GM23338 (cell line): ENCODE measurements at regions not wholly inside any gene's neighbourhood (a gene's known extent, or its start where the extent isn't known, plus 50 kb on each side); places are given as distances from the start of the nearest gene placed in this dataset.

Experiments
- ATAC-seq: fragments of 200-7000 bp; cut with Tn5 transposase; 3 replicates; pipeline ENCODE4 v1.9.1; 2020
- DNase-seq: peaks from one replicate; pipeline ENCODE4 v3.0.0-alpha.2; 2015; ENCODE audit warnings: low spot score
- H2AFZ ChIP-seq: fragments of 200-600 bp; sonication (generic); 2 replicates; pipeline ENCODE4 v1.8.0; 2016; ENCODE audit warnings: antibody characterized with exemption, mild to moderate bottlenecking, moderate library complexity
- H3F3A ChIP-seq: fragments of 200-600 bp; sonication (generic); replicated peaks from 2 replicates; pipeline ENCODE4 v1.8.0; 2017; ENCODE audit warnings: antibody characterized with exemption, mixed run types, low read depth
- H3K27ac ChIP-seq: fragments of 200-600 bp; sonication (generic); 2 replicates; pipeline ENCODE4 v1.6.1; 2016; ENCODE audit warnings: low read depth
- H3K27me3 ChIP-seq: fragments of 200-600 bp; sonication (generic); 2 replicates; pipeline ENCODE4 v1.8.0; 2016; ENCODE audit warnings: mild to moderate bottlenecking, mixed run types, moderate library complexity; ENCODE audit not compliant: insufficient read depth
- H3K36me3 ChIP-seq: fragments of 200-600 bp; sonication (generic); 2 replicates; pipeline ENCODE4 v1.8.0; 2016; ENCODE audit warnings: mild to moderate bottlenecking; ENCODE audit not compliant: insufficient read depth
- H3K4me1 ChIP-seq: fragments of 200-600 bp; sonication (generic); 2 replicates; pipeline ENCODE4 v1.8.0; 2016; ENCODE audit warnings: mild to moderate bottlenecking, moderate library complexity; ENCODE audit not compliant: insufficient read depth
- H3K4me2 ChIP-seq: fragments of 200-600 bp; sonication (generic); 2 replicates; pipeline ENCODE4 v1.7.1; 2017; ENCODE audit warnings: mixed run types
- H3K4me3 ChIP-seq: fragments of 200-600 bp; sonication (generic); 2 replicates; pipeline ENCODE4 v1.6.1; 2016; ENCODE audit warnings: mixed run types
- H3K79me2 ChIP-seq: fragments of 200-600 bp; sonication (generic); replicated peaks from 2 replicates; pipeline ENCODE4 v1.8.0; 2017; ENCODE audit warnings: mild to moderate bottlenecking; ENCODE audit not compliant: insufficient read depth
- H3K9me2 ChIP-seq: fragments of 200-600 bp; sonication (generic); 2 replicates; pipeline ENCODE4 v1.8.0; 2017; ENCODE audit not compliant: insufficient read depth
- H4K20me1 ChIP-seq: fragments of 200-600 bp; sonication (generic); replicated peaks from 2 replicates; pipeline ENCODE4 v1.8.0; 2017; ENCODE audit warnings: mild to moderate bottlenecking; ENCODE audit not compliant: insufficient read depth
- H3K27ac Mint-ChIP-seq: 2 replicates; pipeline ENCODE4 v1.8.0; 2020; ENCODE audit warnings: inconsistent platforms, mild to moderate bottlenecking, moderate library complexity, mixed read lengths
- H3K27me3 Mint-ChIP-seq: 3 replicates; pipeline ENCODE4 v1.8.0; 2022; ENCODE audit warnings: low read depth, mild to moderate bottlenecking, moderate library complexity, mixed read lengths, inconsistent platforms; ENCODE audit not compliant: insufficient read depth, poor library complexity
- H3K36me3 Mint-ChIP-seq: 3 replicates; pipeline ENCODE4 v1.8.0; 2021; ENCODE audit warnings: low read depth, mild to moderate bottlenecking, inconsistent platforms, moderate library complexity, mixed read lengths
- H3K4me1 Mint-ChIP-seq: 3 replicates; pipeline ENCODE4 v1.8.0; 2020; ENCODE audit warnings: mild to moderate bottlenecking, inconsistent platforms, mixed read lengths
- H3K4me3 Mint-ChIP-seq: 3 replicates; pipeline ENCODE4 v1.8.0; 2021; ENCODE audit warnings: moderate library complexity, mild to moderate bottlenecking, inconsistent platforms, mixed read lengths
- H3K9me3 Mint-ChIP-seq: 3 replicates; pipeline ENCODE4 v1.8.0; 2020; ENCODE audit warnings: moderate library complexity, mild to moderate bottlenecking, inconsistent platforms, mixed read lengths
- CREB1 ChIP-seq: fragments of 250-450 bp; sonication (Bioruptor Pico); IDR thresholded peaks from 2 replicates; pipeline ENCODE4 v1.5.0; 2020; ENCODE audit warnings: low read depth, mild to moderate bottlenecking, moderate library complexity
- CTCF ChIP-seq, 2 experiments: fragments of 200-600 bp in 1 of 2; sonication (generic) in 1 of 2; conservative IDR thresholded peaks; 2 replicates each; pipeline versions ENCODE4 v1.5.1 to v1.6.1; 2016 to 2017; ENCODE audit warnings: antibody characterized with exemption in 2 of 2, low read depth in 2 of 2, mild to moderate bottlenecking in 2 of 2, moderate library complexity in 1 of 2
- ETS1 ChIP-seq: IDR thresholded peaks from 2 replicates; pipeline ENCODE4 v1.6.1; 2016; ENCODE audit warnings: antibody characterized with exemption
- EZH2 ChIP-seq: fragments of 200-600 bp; sonication (generic); IDR thresholded peaks from one replicate; pipeline ENCODE4 v1.8.0; 2017; ENCODE audit warnings: antibody characterized with exemption, mild to moderate bottlenecking, low read depth; ENCODE audit not compliant: unreplicated experiment
- EZH2phosphoT487 ChIP-seq: fragments of 200-600 bp; sonication (generic); IDR thresholded peaks from one replicate; pipeline ENCODE4 v1.8.1; 2018; ENCODE audit warnings: antibody characterized with exemption; ENCODE audit not compliant: unreplicated experiment
- JUNB ChIP-seq: IDR thresholded peaks from one replicate; pipeline ENCODE4 v1.6.1; 2016; ENCODE audit warnings: antibody characterized with exemption; ENCODE audit not compliant: unreplicated experiment
- NANOG ChIP-seq: IDR thresholded peaks from 2 replicates; pipeline ENCODE4 v1.6.1; 2016; ENCODE audit warnings: antibody characterized with exemption, borderline replicate concordance
- POLR2AphosphoS5 ChIP-seq: IDR thresholded peaks from 2 replicates; pipeline ENCODE4 v1.6.1; 2016; ENCODE audit warnings: antibody characterized with exemption, low read depth
- REST ChIP-seq: IDR thresholded peaks from one replicate; pipeline ENCODE4 v1.6.1; 2018; ENCODE audit warnings: antibody characterized with exemption; ENCODE audit not compliant: unreplicated experiment
- STAT1 ChIP-seq: IDR thresholded peaks from one replicate; pipeline ENCODE4 v1.6.1; 2016; ENCODE audit warnings: antibody characterized with exemption; ENCODE audit not compliant: unreplicated experiment
- ZNF114 ChIP-seq: fragments of 250-450 bp; sonication (Bioruptor Pico); IDR thresholded peaks from 2 replicates; pipeline ENCODE4 v1.5.0; 2020; ENCODE audit warnings: mild to moderate bottlenecking, moderate library complexity
- ZNF331 ChIP-seq: fragments of 250-450 bp; sonication (Bioruptor Pico); IDR thresholded peaks from 2 replicates; pipeline ENCODE4 v1.5.0; 2020; ENCODE audit warnings: low read depth, mild to moderate bottlenecking, moderate library complexity
- ZNF462 ChIP-seq: fragments of 250-450 bp; sonication (Bioruptor Pico); IDR thresholded peaks from 2 replicates; pipeline ENCODE4 v1.5.0; 2020; ENCODE audit warnings: mild to moderate bottlenecking, moderate library complexity

GRCh38 chr20:52081066-52081465 is 110.5 kb downstream of the ZFP64 start:
- no peak overlapping the region for H3K27ac Mint-ChIP-seq
- no peak for DNase-seq

More at GRCh38 chr20:52081066-52081465, 110.5 kb downstream of the ZFP64 start:
- Mint-ChIP-seq H3K9me3 (0 out of 3 replicates have a peak, but pooled peaks cover 1% of the 10 kb centered on the region), H3K4me1 (peaks cover 24% of the 10 kb centered on the region; the same call in 2 of the 3 replicates), H3K4me3 (no peak overlapping the region), H3K36me3 (peaks cover 13% of the 10 kb centered on the region), H3K27me3 (peaks cover 1% of the 10 kb centered on the region)
- H3K27me3 ChIP-seq = no peaks in the 10 kb centered on the region
- no peak for ATAC-seq
- H3F3A ChIP-seq = no peaks in the 10 kb centered on the region
- H3K27ac ChIP-seq = 0 out of 2 replicates have a peak overlapping the region, but pooled peaks have one; percentile 30
- H3K79me2 ChIP-seq = no peaks in the 10 kb centered on the region
- no peaks in the 10 kb centered on the region for H3K4me1 ChIP-seq
- no peaks in the 10 kb centered on the region for H4K20me1 ChIP-seq
- H2AFZ ChIP-seq = no peak overlapping the region
- H3K9me2 ChIP-seq = no peaks in the 10 kb centered on the region
- no peaks in the 10 kb centered on the region for H3K36me3 ChIP-seq
- H3K4me2 ChIP-seq = no peak overlapping the region
- TF ChIP-seq JUNB (no peak), ZNF114 (CRISPR knock-in tag) (no peak), EZH2 (no peak), ZNF331 (no peak), ETS1 (no peak), POLR2AphosphoS5 (no peak), REST (no peak), CREB1 (CRISPR knock-in tag) (no peak), EZH2phosphoT487 (no peak), ZNF462 (CRISPR knock-in tag) (no peak), NANOG (no peak), STAT1 (no peak), CTCF (conservative IDR thresholded peaks at IDR 0.05; ENCODE audit: low read depth in 2 of 2) (no peak)
- no peak overlapping the region for H3K4me3 ChIP-seq
